ENCODE measurements at regions not wholly inside any gene's neighbourhood (a gene's known extent, or its start where the extent isn't known, plus 50 kb on each side); places are given as distances from the start of the nearest gene placed in this dataset.
A peak's percentile ranks its signal among the peaks of the same experiment; 100 is the strongest.

DNA sequence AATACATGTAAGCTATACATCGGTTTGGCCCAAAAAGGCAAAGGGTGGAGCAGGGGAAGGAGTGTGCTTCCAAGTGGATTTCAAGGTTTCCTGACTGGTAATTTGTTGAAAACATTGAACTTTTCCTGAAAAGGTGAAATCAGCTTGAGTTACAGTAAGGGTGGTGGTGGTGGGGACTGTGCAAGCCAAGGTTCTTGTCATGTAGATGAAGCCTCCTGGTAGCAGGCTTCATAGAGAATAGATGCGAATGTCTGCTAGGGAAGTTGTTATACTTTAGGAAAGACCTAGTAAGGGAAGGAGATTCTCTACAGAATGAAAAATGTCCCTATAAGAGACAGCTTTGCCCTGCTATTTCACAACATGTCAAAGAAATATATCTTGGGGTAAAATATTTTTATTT, 528.2 kb upstream of the CBLB start:
- Histone ChIP-seq H3K9ac (ENCODE audit: low read depth, low read length) (no peak overlapping the region), H3K4me1 (ENCODE audit: insufficient read depth, low read length) (peaks cover 33% of the 10 kb centered on the region), H3K27me3 (ENCODE audit: insufficient read depth, low read length) (no peaks in the 10 kb centered on the region), H3K36me3 (ENCODE audit: insufficient read depth, low read length) (no peaks in the 10 kb centered on the region), H3K27ac (ENCODE audit: low read depth, low read length) (peak overlapping the region; percentile 34; the same call in 1 of the 2 replicates), H3K9me3 (ENCODE audit: insufficient read depth, low read depth, low read length) (no peaks in the 10 kb centered on the region), H3K4me3 (ENCODE audit: low read length) (no peak overlapping the region)
- WGBS: 56% methylated on average over 2 of the region's 2 CpGs

DNA sequence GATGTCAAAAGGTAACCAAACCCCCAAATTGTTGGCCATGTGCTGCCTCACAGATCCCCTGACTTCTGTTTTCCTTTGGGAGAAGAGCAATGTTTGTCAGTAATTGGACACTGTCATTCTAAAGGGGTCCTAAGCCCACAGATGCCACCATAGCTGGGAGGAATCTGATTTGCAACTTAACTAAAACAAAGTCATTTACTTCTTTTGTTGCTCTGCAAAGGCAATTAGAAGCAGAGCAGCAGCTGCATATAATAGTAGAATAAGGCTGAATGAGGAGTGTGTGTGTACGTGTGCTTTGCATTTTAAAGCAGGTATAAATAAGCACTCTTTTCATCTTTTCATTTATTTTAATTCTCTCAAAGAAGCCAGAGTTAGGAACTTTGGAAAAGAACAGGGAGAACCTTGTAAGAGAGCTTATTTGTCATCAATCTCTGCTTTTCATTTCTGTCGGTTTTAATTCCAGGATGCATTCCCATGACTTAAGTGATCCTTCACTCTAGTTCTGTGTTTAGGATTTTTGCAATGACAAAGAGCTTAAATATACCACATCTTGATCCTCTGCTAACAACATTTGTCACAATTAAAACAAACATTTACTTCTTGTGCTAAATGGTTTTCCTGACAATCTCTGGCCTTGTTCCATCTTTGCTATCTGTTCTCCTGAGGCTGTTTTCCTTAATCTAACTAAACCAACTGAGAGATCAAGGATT, 530.2 kb upstream of the CBLB start:
- no peak overlapping the region; the same call in 1 of the 2 replicates for H3K27ac ChIP-seq (ENCODE audit: low read depth, low read length)
- 75% methylated on average over 1 of the region's 2 CpGs for WGBS
- no peak overlapping the region for H3K9ac ChIP-seq (ENCODE audit: low read depth, low read length)
- no peak overlapping the region for H3K4me3 ChIP-seq (ENCODE audit: low read length)
- H3K4me1 ChIP-seq (ENCODE audit: insufficient read depth, low read length): peaks cover 33% of the 10 kb centered on the region
- no peaks in the 10 kb centered on the region for H3K9me3 ChIP-seq (ENCODE audit: insufficient read depth, low read depth, low read length)
- no peaks in the 10 kb centered on the region for H3K36me3 ChIP-seq (ENCODE audit: insufficient read depth, low read length)
- H3K27me3 ChIP-seq (ENCODE audit: insufficient read depth, low read length): no peaks in the 10 kb centered on the region

DNA sequence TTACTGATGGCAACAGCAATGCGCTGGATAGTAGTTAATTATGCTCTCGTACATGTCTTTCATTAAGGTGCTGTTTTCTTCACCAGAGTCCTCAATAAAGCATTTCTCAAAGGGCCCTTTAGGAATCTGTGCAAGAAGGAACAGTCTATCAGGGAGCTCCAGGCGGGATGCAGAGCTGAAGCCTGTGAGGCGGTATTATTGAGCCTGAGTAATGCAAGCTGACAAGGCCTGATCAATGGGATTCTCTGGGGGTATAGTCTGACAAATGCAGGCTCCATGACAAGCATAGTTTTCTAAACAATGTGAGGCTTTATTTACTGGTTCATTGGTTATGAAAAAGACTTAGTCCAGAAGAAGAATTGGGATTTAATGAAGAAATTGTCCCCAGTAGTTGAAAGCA, 530.9 kb upstream of the CBLB start:
- Histone ChIP-seq H3K9ac (ENCODE audit: low read depth, low read length) (no peak overlapping the region), H3K4me3 (ENCODE audit: low read length) (no peak overlapping the region), H3K9me3 (ENCODE audit: insufficient read depth, low read depth, low read length) (no peaks in the 10 kb centered on the region), H3K4me1 (ENCODE audit: insufficient read depth, low read length) (peaks cover 33% of the 10 kb centered on the region), H3K27ac (ENCODE audit: low read depth, low read length) (no peak overlapping the region), H3K27me3 (ENCODE audit: insufficient read depth, low read length) (no peaks in the 10 kb centered on the region), H3K36me3 (ENCODE audit: insufficient read depth, low read length) (no peaks in the 10 kb centered on the region)
- WGBS: 88% methylated on average over 4 of the region's 4 CpGs

DNA sequence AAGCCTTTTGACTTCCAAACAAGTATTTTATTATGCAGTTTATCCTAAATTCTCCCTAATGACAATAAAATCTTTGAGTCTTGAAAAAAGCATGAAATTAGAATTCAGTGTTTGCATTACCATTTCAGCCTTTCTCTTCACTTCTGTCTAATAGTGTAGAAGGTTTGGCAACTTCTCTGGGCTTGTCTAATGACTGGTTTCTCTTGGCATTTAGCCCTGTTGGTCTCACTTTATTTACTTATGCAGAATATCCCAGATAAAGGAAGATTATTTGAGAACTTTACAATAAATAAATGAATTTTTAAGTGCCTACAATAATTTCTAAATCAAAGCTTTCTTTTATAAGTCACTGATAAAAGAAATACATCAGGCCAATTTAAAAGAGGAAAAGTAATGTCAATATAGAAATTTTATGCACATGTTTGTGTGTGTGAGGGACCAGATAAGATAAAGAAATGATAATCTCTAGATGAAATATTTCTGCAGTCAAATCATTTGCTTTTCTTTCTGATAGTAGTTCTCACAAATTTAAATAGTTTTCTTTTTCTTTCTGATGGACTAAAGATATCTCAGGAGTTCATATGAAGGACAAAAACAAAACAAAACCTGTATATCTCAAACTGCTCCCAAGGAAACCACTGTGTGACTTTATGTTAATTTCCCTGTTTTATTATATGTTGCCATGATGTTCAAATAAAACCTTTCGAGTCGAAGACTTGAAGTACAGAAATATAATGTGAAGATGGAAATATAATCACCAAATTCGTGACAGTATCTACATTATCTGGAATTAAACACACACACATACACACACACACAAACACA, 533.1 kb upstream of the CBLB start:
- Histone ChIP-seq H3K4me3 (ENCODE audit: low read length) (no peak overlapping the region), H3K27me3 (ENCODE audit: insufficient read depth, low read length) (no peaks in the 10 kb centered on the region), H3K9me3 (ENCODE audit: insufficient read depth, low read depth, low read length) (no peaks in the 10 kb centered on the region), H3K9ac (ENCODE audit: low read depth, low read length) (no peak overlapping the region), H3K4me1 (ENCODE audit: insufficient read depth, low read length) (peaks cover 31% of the 10 kb centered on the region), H3K27ac (ENCODE audit: low read depth, low read length) (no peak overlapping the region), H3K36me3 (ENCODE audit: insufficient read depth, low read length) (no peaks in the 10 kb centered on the region)
- 90% methylated on average over 1 of the region's 3 CpGs for WGBS

DNA sequence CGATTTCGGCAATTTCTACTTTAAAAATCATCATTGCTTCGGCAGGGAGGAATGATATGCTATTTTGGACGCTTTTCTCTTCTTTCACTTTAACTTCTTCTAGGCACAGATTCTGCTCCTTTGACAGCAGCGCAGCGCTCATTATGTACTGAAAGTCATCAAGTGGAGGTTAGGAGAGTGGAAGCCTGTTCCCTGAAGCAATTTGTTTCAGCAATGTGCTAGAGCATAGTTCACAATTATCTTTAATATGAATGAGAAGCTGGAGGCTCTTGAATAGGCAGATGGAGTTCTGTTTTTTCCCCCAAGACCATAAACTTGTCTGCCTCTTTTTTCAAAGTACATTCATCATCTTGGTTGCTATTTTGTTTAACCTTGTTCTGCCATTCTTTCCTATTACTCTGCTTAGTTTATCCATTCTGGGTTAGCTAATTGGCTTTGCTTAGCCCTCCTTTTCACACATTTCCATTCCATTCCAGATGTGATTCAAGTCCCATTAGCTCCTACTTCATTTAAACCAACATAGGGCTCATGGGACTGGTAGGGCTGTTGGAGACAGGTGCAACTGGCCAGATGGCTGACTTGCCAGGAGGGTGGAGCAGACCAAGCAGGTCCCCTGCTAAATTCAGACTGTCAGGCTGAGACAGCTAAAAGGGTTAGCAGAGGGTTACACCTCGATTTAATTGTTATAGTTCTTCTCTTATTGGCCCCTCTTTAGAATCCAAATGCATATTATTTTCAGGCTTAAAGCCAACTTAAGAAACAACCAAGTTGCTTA, 534.7 kb upstream of the CBLB start:
- Histone ChIP-seq H3K27ac (ENCODE audit: low read depth, low read length) (no peak overlapping the region), H3K36me3 (ENCODE audit: insufficient read depth, low read length) (no peaks in the 10 kb centered on the region), H3K9me3 (ENCODE audit: insufficient read depth, low read depth, low read length) (no peaks in the 10 kb centered on the region), H3K9ac (ENCODE audit: low read depth, low read length) (no peak overlapping the region), H3K4me3 (ENCODE audit: low read length) (no peak overlapping the region), H3K27me3 (ENCODE audit: insufficient read depth, low read length) (no peaks in the 10 kb centered on the region), H3K4me1 (ENCODE audit: insufficient read depth, low read length) (peaks cover 16% of the 10 kb centered on the region)
- WGBS: 97% methylated on average over 7 of the region's 7 CpGs

DNA sequence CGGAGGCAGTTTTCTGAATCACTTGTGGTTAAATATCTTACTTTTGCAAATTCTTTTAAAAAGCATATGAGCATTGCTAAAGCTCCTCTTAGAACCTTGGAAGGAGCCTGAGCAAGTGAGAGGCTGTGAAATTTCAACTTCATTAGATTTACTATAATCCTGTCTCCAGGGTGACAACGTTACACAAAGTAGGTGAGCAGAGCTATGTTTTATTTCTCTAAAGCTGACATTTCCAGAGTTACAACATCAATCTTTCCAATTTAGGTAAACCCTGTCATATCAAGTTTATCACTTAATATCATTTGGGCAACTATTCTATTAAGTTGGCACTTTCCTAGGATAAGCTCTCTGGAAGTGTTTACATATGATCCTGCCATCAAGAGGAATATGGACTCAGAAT, 544.9 kb upstream of the CBLB start:
- no peak overlapping the region for H3K4me3 ChIP-seq (ENCODE audit: low read length)
- H3K4me1 ChIP-seq (ENCODE audit: insufficient read depth, low read length): no peaks in the 10 kb centered on the region
- no peaks in the 10 kb centered on the region for H3K36me3 ChIP-seq (ENCODE audit: insufficient read depth, low read length)
- no peak overlapping the region for H3K27ac ChIP-seq (ENCODE audit: low read depth, low read length)
- 97% methylated on average over 2 of the region's 2 CpGs for WGBS
- no peaks in the 10 kb centered on the region for H3K27me3 ChIP-seq (ENCODE audit: insufficient read depth, low read length)
- 0 out of 2 replicates have a peak, but pooled peaks cover 3% of the 10 kb centered on the region for H3K9me3 ChIP-seq (ENCODE audit: insufficient read depth, low read depth, low read length)
- H3K9ac ChIP-seq (ENCODE audit: low read depth, low read length): no peak overlapping the region

DNA sequence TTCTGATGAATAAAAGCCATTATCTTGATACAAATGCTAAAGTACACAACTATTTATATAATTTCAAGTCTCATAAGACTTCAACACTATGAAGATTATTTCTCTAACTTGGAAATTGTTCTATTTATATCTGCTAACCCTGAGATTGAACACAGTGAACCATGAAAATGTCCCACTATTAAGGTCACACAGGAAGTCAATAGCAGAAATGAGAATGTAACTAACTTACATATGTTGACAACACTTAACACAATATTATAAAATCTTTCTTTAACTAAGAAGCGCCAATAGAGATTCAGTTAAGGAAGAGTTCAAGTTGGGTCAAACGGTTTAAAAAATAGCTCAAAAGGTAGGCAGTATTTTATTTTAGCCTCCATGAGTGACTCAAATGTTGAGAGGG, 551.8 kb upstream of the CBLB start:
- Histone ChIP-seq H3K9ac (ENCODE audit: low read depth, low read length) (no peak overlapping the region), H3K27ac (ENCODE audit: low read depth, low read length) (no peak overlapping the region), H3K4me1 (ENCODE audit: insufficient read depth, low read length) (no peaks in the 10 kb centered on the region), H3K9me3 (ENCODE audit: insufficient read depth, low read depth, low read length) (no peaks in the 10 kb centered on the region), H3K36me3 (ENCODE audit: insufficient read depth, low read length) (no peaks in the 10 kb centered on the region), H3K4me3 (ENCODE audit: low read length) (no peak overlapping the region), H3K27me3 (ENCODE audit: insufficient read depth, low read length) (no peaks in the 10 kb centered on the region)
- WGBS: 77% methylated on average over 2 of the region's 2 CpGs

DNA sequence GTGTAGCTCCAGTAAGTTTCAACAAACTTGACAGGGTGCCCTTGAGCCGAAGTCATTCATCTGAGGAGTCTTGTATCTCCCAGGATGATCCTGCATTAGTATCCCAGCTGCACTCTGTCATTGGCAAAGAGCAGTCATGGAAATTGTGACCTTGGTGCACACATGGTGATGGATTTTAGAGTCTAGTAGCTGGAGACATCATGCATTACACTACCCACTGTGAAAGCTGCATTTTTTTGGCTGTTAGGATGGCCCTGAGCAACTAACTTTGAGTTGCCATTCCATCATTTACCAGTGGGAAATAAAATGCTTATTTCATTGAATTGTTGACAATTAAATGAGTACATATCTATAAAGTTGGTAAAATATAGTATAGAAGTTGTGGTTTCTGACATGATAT, 552.6 kb upstream of the CBLB start:
- Histone ChIP-seq H3K9me3 (ENCODE audit: insufficient read depth, low read depth, low read length) (no peaks in the 10 kb centered on the region), H3K4me1 (ENCODE audit: insufficient read depth, low read length) (no peaks in the 10 kb centered on the region), H3K27me3 (ENCODE audit: insufficient read depth, low read length) (no peaks in the 10 kb centered on the region), H3K36me3 (ENCODE audit: insufficient read depth, low read length) (no peaks in the 10 kb centered on the region), H3K9ac (ENCODE audit: low read depth, low read length) (no peak overlapping the region), H3K27ac (ENCODE audit: low read depth, low read length) (no peak overlapping the region), H3K4me3 (ENCODE audit: low read length) (no peak overlapping the region)
- WGBS: 92% methylated on average over 1 of the region's 1 CpG

DNA sequence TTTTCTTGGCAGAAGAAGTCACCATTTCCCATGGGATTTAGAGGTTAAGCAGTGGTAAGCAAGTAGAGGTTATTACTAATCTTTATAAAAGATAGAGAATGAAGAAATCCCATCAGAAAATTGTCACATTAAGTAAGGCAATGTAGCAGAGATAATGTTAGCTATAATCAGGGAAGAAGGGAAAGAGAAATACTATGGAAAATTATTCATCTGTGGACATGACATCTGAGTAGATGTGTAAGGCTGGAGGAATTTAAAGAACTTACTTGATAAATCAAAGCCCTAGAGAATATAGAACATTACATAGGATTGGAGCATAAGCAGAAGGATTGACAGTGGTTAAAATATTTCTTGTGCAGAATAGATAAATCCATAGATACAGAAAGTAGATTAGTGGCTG, 553.1 kb upstream of the CBLB start:
- H3K36me3 ChIP-seq (ENCODE audit: insufficient read depth, low read length): no peaks in the 10 kb centered on the region
- H3K9me3 ChIP-seq (ENCODE audit: insufficient read depth, low read depth, low read length): no peaks in the 10 kb centered on the region
- no peaks in the 10 kb centered on the region for H3K27me3 ChIP-seq (ENCODE audit: insufficient read depth, low read length)
- no peak overlapping the region for H3K4me3 ChIP-seq (ENCODE audit: low read length)
- no peak overlapping the region for H3K9ac ChIP-seq (ENCODE audit: low read depth, low read length)
- H3K4me1 ChIP-seq (ENCODE audit: insufficient read depth, low read length): no peaks in the 10 kb centered on the region
- H3K27ac ChIP-seq (ENCODE audit: low read depth, low read length): no peak overlapping the region

DNA sequence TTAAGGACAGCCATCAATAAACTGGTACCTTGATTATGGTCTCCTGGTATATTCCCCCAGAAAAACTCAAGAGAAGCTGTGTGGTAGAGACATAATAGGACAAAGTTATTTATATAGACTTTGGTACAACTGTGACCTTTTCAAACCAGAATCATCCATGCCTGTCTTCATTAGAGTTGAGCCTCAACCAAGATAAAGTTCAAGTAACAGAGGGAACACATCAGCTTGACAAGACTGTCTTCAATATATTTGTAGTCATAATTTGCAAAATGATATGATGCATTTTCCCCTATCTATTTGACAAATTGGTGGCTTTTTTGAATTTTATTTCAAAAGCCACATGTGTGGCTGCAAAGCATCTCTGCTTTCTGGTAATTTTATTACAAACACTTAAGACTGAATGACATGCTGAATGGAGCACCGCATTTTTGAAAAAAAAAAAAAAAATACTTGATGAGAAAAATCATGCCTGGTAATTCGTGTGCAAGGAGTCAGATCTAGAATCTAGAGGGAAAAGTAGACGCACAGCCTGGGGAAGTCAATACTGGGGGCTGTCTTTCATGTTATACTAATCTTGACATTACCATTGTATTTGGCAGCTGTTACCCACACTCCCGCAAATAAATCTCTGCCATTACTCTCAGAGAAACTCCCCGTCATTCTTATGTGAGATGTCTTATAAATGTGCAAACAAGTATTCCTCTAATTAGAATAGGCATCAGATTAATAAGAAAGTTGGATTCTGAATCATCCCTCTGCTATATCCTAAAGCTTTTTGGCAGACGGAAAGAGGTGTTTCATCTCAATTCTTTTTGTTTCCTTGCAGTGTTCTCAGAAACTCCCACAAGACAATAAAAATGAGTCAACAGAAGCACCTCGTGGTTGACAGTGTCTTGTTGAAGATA, 554.8 kb upstream of the CBLB start:
- Histone ChIP-seq H3K9ac (ENCODE audit: low read depth, low read length) (no peak overlapping the region), H3K27ac (ENCODE audit: low read depth, low read length) (no peak overlapping the region), H3K27me3 (ENCODE audit: insufficient read depth, low read length) (no peaks in the 10 kb centered on the region), H3K9me3 (ENCODE audit: insufficient read depth, low read depth, low read length) (no peaks in the 10 kb centered on the region), H3K4me3 (ENCODE audit: low read length) (no peak overlapping the region), H3K36me3 (ENCODE audit: insufficient read depth, low read length) (no peaks in the 10 kb centered on the region), H3K4me1 (ENCODE audit: insufficient read depth, low read length) (no peaks in the 10 kb centered on the region)
- WGBS: 71% methylated on average over 4 of the region's 7 CpGs

Data from HUES64 (cell line).